ENCODE measurements at regions not wholly inside any gene's neighbourhood (a gene's known extent, or its start where the extent isn't known, plus 50 kb on each side); places are given as distances from the start of the nearest gene placed in this dataset.

- Histone ChIP-seq H3K9me3 (ENCODE audit: control insufficient read depth in 4 of 4, low read length in 3 of 4) (no peaks in the 10 kb centered on the region), H3K4me1 (ENCODE audit: control insufficient read depth in 4 of 4, insufficient read depth in 4 of 4, low read length in 3 of 4) (peaks cover 3 to 10% (median 8%) of the 10 kb centered on the region in 4 donors), H3K27me3 (ENCODE audit: control insufficient read depth in 4 of 4, insufficient read depth in 4 of 4, low read length in 3 of 4) (no peaks in the 10 kb centered on the region), H3K36me3 (ENCODE audit: control insufficient read depth in 4 of 4, insufficient read depth in 3 of 4, low read depth in 1 of 4, low read length in 3 of 4) (no peaks in the 10 kb centered on the region), H3K9ac (ENCODE audit: low read depth in 1 of 2, low read length in 2 of 2) (no peak overlapping the region), H3K4me3 (ENCODE audit: low read depth in 1 of 3, low read length in 3 of 3) (no peak overlapping the region), H3K27ac (ENCODE audit: low read depth in 1 of 2, low read length in 2 of 2) (no peak overlapping the region)
- DNase-seq (ENCODE audit: low spot score), result no peak
- TF ChIP-seq REST (IDR thresholded peaks at IDR 0.05) (no peak), TAF1 (conservative IDR thresholded peaks at IDR 0.05) (no peak), NR2F2 (IDR thresholded peaks at IDR 0.05) (no peak), FOXA1 (IDR thresholded peaks at IDR 0.05) (no peak), MAX (IDR thresholded peaks at IDR 0.05) (no peak), ZBTB33 (IDR thresholded peaks at IDR 0.05) (no peak)
- WGBS, result 95% methylated on average over 5 of the region's 5 CpGs
Observed at GRCh38 chr14:71169861-71170260, 262.6 kb downstream of the PCNX1 start.

- peak in 1 of 2 donors; percentile 16 for TF ChIP-seq HNF4A (conservative IDR thresholded peaks at IDR 0.05)
- TF ChIP-seq HNF4G (IDR thresholded peaks at IDR 0.05), result no peak
- peak; percentile 25 to 38 for TF ChIP-seq JUND (IDR thresholded peaks at IDR 0.05)
- Histone ChIP-seq H3K4me1 (ENCODE audit: control insufficient read depth in 4 of 4, insufficient read depth in 4 of 4, low read length in 3 of 4) (no peaks in the 10 kb centered on the region), H3K4me3 (ENCODE audit: low read depth in 1 of 3, low read length in 3 of 3) (no peak overlapping the region), H3K27me3 (ENCODE audit: control insufficient read depth in 4 of 4, insufficient read depth in 4 of 4, low read length in 3 of 4) (no peaks in the 10 kb centered on the region), H3K9ac (ENCODE audit: low read depth in 1 of 2, low read length in 2 of 2) (no peak overlapping the region), H3K36me3 (ENCODE audit: control insufficient read depth in 4 of 4, insufficient read depth in 3 of 4, low read depth in 1 of 4, low read length in 3 of 4) (no peaks in the 10 kb centered on the region), H3K27ac (ENCODE audit: low read depth in 1 of 2, low read length in 2 of 2) (no peak overlapping the region), H3K9me3 (ENCODE audit: control insufficient read depth in 4 of 4, low read length in 3 of 4) (no peaks in the 10 kb centered on the region)
- WGBS, result 54% methylated on average over 3 of the region's 3 CpGs
- no peak for DNase-seq (ENCODE audit: low spot score)
Observed at GRCh38 chr14:71175491-71175890, 268.2 kb downstream of the PCNX1 start.

GRCh38 chr14:71179066-71179465, 271.8 kb downstream of the PCNX1 start:
- Histone ChIP-seq H3K27me3 (ENCODE audit: control insufficient read depth in 4 of 4, insufficient read depth in 4 of 4, low read length in 3 of 4) (no peaks in the 10 kb centered on the region), H3K9ac (ENCODE audit: low read depth in 1 of 2, low read length in 2 of 2) (no peak overlapping the region), H3K36me3 (ENCODE audit: control insufficient read depth in 4 of 4, insufficient read depth in 3 of 4, low read depth in 1 of 4, low read length in 3 of 4) (no peaks in the 10 kb centered on the region), H3K27ac (ENCODE audit: low read depth in 1 of 2, low read length in 2 of 2) (no peak overlapping the region), H3K4me1 (ENCODE audit: control insufficient read depth in 4 of 4, insufficient read depth in 4 of 4, low read length in 3 of 4) (no peaks in the 10 kb centered on the region), H3K4me3 (ENCODE audit: low read depth in 1 of 3, low read length in 3 of 3) (no peak overlapping the region), H3K9me3 (ENCODE audit: control insufficient read depth in 4 of 4, low read length in 3 of 4) (no peaks in the 10 kb centered on the region)
- 90% methylated on average over 5 of the region's 5 CpGs for WGBS
- no peak for DNase-seq (ENCODE audit: low spot score)
- TF ChIP-seq HNF4G (IDR thresholded peaks at IDR 0.05) (no peak), HNF4A (conservative IDR thresholded peaks at IDR 0.05) (no peak), EGR1 (IDR thresholded peaks at IDR 0.05; ENCODE audit: low read depth in 2 of 2) (no peak), MAX (IDR thresholded peaks at IDR 0.05) (no peak), YY1 (IDR thresholded peaks at IDR 0.05) (no peak), NR2F2 (IDR thresholded peaks at IDR 0.05) (no peak), FOXA2 (IDR thresholded peaks at IDR 0.05) (no peak), FOXA1 (IDR thresholded peaks at IDR 0.05) (no peak), RXRA (IDR thresholded peaks at IDR 0.05) (no peak)
